ENCODE measurements at regions not wholly inside any gene's neighbourhood (a gene's known extent, or its start where the extent isn't known, plus 50 kb on each side); places are given as distances from the start of the nearest gene placed in this dataset.

- Histone ChIP-seq H3K4me1 (replicated peaks; ENCODE audit: insufficient read depth) (no peaks in the 10 kb centered on the region), H4K20me1 (ENCODE audit: insufficient read depth) (no peaks in the 10 kb centered on the region), H3F3A (ENCODE audit: insufficient read depth, low read depth) (no peaks in the 10 kb centered on the region; the same call in 1 of the 2 replicates), H3K27me3 (ENCODE audit: insufficient read depth, low read depth) (peaks cover 4% of the 10 kb centered on the region; the same call in 1 of the 2 replicates), H3K79me2 (ENCODE audit: low read depth) (no peaks in the 10 kb centered on the region), H3K9me2 (ENCODE audit: insufficient read depth) (no peaks in the 10 kb centered on the region; the same call in 1 of the 2 replicates), H3K4me3 (no peak overlapping the region), H3K36me3 (ENCODE audit: low read depth) (no peaks in the 10 kb centered on the region), H2AFZ (no peak overlapping the region), H3K4me2 (no peak overlapping the region), H3K27ac (no peak overlapping the region), H3K9me3 (ENCODE audit: insufficient read depth, low read depth) (no peaks in the 10 kb centered on the region)
- CTCF ChIA-PET: no interaction called here
- no TSS peak for BruUV-seq (replicated peaks)
- POLR2A ChIA-PET (ENCODE audit: unreplicated experiment): no interaction called here
- TF ChIP-seq, protein P1, sequence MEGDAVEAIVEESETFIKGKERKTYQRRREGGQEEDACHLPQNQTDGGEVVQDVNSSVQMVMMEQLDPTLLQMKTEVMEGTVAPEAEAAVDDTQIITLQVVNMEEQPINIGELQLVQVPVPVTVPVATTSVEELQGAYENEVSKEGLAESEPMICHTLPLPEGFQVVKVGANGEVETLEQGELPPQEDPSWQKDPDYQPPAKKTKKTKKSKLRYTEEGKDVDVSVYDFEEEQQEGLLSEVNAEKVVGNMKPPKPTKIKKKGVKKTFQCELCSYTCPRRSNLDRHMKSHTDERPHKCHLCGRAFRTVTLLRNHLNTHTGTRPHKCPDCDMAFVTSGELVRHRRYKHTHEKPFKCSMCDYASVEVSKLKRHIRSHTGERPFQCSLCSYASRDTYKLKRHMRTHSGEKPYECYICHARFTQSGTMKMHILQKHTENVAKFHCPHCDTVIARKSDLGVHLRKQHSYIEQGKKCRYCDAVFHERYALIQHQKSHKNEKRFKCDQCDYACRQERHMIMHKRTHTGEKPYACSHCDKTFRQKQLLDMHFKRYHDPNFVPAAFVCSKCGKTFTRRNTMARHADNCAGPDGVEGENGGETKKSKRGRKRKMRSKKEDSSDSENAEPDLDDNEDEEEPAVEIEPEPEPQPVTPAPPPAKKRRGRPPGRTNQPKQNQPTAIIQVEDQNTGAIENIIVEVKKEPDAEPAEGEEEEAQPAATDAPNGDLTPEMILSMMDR (conservative IDR thresholded peaks at IDR 0.05): no peak
- TF ChIP-seq EZH2 (IDR thresholded peaks at IDR 0.05; ENCODE audit: low read depth): no peak
- DNase-seq: no peak
- intact Hi-C loops (cut with micrococcal nuclease; ENCODE audit: unreplicated experiment): no loop called here
Observed at GRCh38 chr15:19988094-19988660, 553.4 kb downstream of the GOLGA6L6 start.

DNA sequence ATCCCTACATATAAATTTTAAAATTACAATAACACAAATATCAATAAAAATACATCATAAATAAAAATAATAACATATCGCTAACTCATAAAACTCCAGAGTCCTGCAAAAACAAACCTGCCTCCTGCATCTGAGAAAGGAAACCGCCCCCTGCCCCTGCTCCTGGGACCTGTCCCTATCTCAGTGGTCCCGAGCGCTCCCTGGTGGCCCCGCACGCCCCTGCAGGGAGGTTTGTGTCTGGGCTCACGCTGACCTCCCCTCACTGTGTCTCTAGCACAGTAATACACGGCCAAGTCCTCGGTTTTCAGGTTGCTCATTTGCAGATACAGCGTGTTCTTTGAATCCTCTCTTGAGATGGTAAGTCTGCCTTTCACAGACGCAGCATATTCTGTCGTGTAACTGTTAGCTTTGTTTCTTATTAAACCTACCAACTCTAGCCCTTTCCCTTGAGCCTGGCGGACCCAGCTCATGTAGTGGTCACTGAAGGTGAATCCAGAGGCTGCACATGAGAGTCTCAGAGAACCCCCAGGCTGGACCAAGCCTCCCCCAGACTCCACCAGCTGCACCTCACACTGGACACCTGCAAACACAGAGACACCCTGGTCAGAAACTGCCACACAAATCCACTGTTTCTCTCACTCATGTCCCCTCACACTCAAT lies 554.1 kb downstream of the GOLGA6L6 start:
- CTCF ChIA-PET: no interaction called here
- intact Hi-C loops (cut with micrococcal nuclease; ENCODE audit: unreplicated experiment): no loop called here
- H3K9me2 ChIP-seq (ENCODE audit: insufficient read depth): no peaks in the 10 kb centered on the region; the same call in 1 of the 2 replicates

GRCh38 chr15:19984101-19984500 lies 557.5 kb downstream of the GOLGA6L6 start:
- Histone ChIP-seq H3K27ac (no peak overlapping the region), H3K36me3 (ENCODE audit: low read depth) (no peaks in the 10 kb centered on the region), H4K20me1 (ENCODE audit: insufficient read depth) (no peaks in the 10 kb centered on the region), H3K9me2 (ENCODE audit: insufficient read depth) (no peaks in the 10 kb centered on the region), H3K79me2 (ENCODE audit: low read depth) (no peaks in the 10 kb centered on the region), H3K4me3 (no peak overlapping the region), H3K4me1 (replicated peaks; ENCODE audit: insufficient read depth) (no peaks in the 10 kb centered on the region), H3F3A (ENCODE audit: insufficient read depth, low read depth) (no peaks in the 10 kb centered on the region; the same call in 1 of the 2 replicates), H3K27me3 (ENCODE audit: insufficient read depth, low read depth) (no peaks in the 10 kb centered on the region), H2AFZ (no peak overlapping the region), H3K4me2 (no peak overlapping the region), H3K9me3 (ENCODE audit: insufficient read depth, low read depth) (no peaks in the 10 kb centered on the region)
- BruUV-seq (replicated peaks): no TSS peak
- TF ChIP-seq EZH2 (IDR thresholded peaks at IDR 0.05; ENCODE audit: low read depth): no peak
- TF ChIP-seq, protein P1 (conservative IDR thresholded peaks at IDR 0.05): no peak
- ChIA-PET POLR2A (ENCODE audit: unreplicated experiment) (no interaction called here), CTCF (no interaction called here)
- intact Hi-C loops (cut with micrococcal nuclease; ENCODE audit: unreplicated experiment): no loop called here
- DNase-seq: no peak

More for the DNA sequence above, 554.1 kb downstream of the GOLGA6L6 start:
- H3K4me3 ChIP-seq: no peak overlapping the region
- no peak for TF ChIP-seq EZH2 (IDR thresholded peaks at IDR 0.05; ENCODE audit: low read depth)
- TF ChIP-seq, protein P1 (conservative IDR thresholded peaks at IDR 0.05): peak; percentile 74
- H3K27ac ChIP-seq: no peak overlapping the region
- no peaks in the 10 kb centered on the region; the same call in 1 of the 2 replicates for H3F3A ChIP-seq (ENCODE audit: insufficient read depth, low read depth)
- no TSS peak for BruUV-seq (replicated peaks)
- no peaks in the 10 kb centered on the region for H3K9me3 ChIP-seq (ENCODE audit: insufficient read depth, low read depth)
- H2AFZ ChIP-seq: no peak overlapping the region
- DNase-seq: peak in 1 of 2 experiments; percentile 53
- H3K36me3 ChIP-seq (ENCODE audit: low read depth): no peaks in the 10 kb centered on the region
- no peak overlapping the region for H3K4me2 ChIP-seq
- POLR2A ChIA-PET (ENCODE audit: unreplicated experiment): no interaction called here
- peaks cover 4% of the 10 kb centered on the region; the same call in 1 of the 2 replicates for H3K27me3 ChIP-seq (ENCODE audit: insufficient read depth, low read depth)
- no peaks in the 10 kb centered on the region for H3K79me2 ChIP-seq (ENCODE audit: low read depth)
- H3K4me1 ChIP-seq (replicated peaks; ENCODE audit: insufficient read depth): no peaks in the 10 kb centered on the region
- H4K20me1 ChIP-seq (ENCODE audit: insufficient read depth): no peaks in the 10 kb centered on the region
